ENCODE measurements at regions not wholly inside any gene's neighbourhood (a gene's known extent, or its start where the extent isn't known, plus 50 kb on each side); places are given as distances from the start of the nearest gene placed in this dataset.

DNA sequence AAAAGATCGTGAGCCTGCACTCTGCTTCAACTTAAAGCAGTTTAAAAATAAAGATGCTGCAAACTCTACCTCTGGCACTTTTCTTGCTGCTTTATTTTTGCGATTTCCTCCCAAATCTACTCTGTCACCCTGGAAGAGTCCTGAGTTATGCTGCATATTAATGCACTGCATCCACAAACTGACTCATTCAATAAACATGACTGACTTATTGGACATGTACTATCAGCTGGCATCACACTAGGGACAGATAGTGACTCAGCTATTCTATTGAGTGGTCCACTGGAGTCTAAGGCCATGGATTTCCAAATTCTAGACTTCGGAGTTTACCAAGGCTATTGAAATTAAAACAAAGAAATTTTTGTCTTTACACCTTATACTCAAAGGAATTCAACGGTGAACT, 90.7 kb upstream of the PTPRR start:
- H3K4me3 ChIP-seq = no peak overlapping the region
- TF ChIP-seq, protein P1, sequence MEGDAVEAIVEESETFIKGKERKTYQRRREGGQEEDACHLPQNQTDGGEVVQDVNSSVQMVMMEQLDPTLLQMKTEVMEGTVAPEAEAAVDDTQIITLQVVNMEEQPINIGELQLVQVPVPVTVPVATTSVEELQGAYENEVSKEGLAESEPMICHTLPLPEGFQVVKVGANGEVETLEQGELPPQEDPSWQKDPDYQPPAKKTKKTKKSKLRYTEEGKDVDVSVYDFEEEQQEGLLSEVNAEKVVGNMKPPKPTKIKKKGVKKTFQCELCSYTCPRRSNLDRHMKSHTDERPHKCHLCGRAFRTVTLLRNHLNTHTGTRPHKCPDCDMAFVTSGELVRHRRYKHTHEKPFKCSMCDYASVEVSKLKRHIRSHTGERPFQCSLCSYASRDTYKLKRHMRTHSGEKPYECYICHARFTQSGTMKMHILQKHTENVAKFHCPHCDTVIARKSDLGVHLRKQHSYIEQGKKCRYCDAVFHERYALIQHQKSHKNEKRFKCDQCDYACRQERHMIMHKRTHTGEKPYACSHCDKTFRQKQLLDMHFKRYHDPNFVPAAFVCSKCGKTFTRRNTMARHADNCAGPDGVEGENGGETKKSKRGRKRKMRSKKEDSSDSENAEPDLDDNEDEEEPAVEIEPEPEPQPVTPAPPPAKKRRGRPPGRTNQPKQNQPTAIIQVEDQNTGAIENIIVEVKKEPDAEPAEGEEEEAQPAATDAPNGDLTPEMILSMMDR (IDR thresholded peaks at IDR 0.05) = no peak
- H3K27me3 ChIP-seq = no peaks in the 10 kb centered on the region
- no peaks in the 10 kb centered on the region for H3K4me1 ChIP-seq
- peak overlapping the region; percentile 0 to 3 for H3K27ac ChIP-seq
- DNase-seq (ENCODE audit: low spot score in 2 of 2) = no peak
- H3K9me3 ChIP-seq = no peaks in the 10 kb centered on the region
- no peaks in the 10 kb centered on the region for H3K36me3 ChIP-seq
- intact Hi-C loops (cut with DNase I) = loop anchor here (5.0 kb wide), 3 partner anchors 64 to 434 kb away; no protein-coding TSS in a partner anchor

DNA sequence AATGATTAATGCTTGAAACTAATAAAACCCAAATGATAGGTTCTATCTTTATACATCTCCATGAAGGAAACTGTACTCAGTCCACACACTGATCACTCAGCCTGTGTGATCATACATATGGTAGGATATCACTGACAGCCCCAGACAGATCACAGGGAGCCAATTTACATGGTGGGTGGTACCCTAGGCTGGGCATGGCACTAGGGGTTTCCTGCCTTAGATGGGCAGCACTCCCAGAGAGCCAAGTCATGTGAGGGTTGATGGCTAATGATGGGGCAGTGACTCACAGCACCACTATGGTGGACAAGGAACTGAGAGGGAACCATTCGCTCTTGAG, 89.6 kb upstream of the PTPRR start:
- Histone ChIP-seq H3K27me3 (no peaks in the 10 kb centered on the region), H3K4me1 (no peaks in the 10 kb centered on the region), H3K36me3 (no peaks in the 10 kb centered on the region), H3K27ac (no peak overlapping the region), H3K9me3 (no peaks in the 10 kb centered on the region), H3K4me3 (no peak overlapping the region)
- no peak for DNase-seq (ENCODE audit: low spot score in 2 of 2)
- TF ChIP-seq, protein P1 (IDR thresholded peaks at IDR 0.05) = no peak
- intact Hi-C loops (cut with DNase I) = loop anchor here (5.0 kb wide), 3 partner anchors 63 to 433 kb away; no protein-coding TSS in a partner anchor

DNA sequence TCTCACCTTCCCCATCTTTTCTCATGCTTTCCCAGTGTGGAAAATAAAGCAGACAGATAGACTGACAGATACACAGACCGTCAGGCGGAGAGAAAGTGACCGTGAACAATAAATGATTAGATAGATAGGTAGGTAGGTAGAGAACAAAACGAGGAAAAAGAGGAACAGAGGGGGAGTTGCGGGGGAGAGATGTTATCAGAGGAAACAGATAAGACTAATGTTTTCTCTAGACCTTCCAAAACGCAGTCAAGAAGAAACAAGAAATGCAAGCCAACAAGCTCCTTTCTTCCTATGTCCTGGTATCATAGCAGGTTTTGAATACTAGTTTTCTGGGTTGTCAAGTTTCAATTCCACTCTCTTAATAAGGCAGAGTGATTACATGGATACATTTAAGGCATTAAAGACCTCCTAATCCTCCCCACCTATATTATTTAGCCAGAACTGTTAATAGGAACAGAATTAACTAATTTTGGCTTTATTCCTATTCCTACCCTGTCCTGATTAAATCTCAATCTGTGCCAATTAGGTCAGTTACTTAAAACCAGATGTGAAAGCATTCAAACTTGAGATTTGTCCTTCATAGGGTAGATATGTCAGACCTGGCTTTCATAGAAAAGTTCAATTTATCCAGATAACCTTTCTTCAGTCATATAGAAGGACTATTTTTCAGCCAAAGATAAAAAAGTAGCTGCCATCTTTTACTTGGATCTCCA, 89.0 kb upstream of the PTPRR start:
- Histone ChIP-seq H3K27ac (no peak overlapping the region), H3K4me1 (no peaks in the 10 kb centered on the region), H3K27me3 (no peaks in the 10 kb centered on the region), H3K36me3 (no peaks in the 10 kb centered on the region), H3K9me3 (no peaks in the 10 kb centered on the region), H3K4me3 (no peak overlapping the region)
- TF ChIP-seq, protein P1 (IDR thresholded peaks at IDR 0.05) = no peak
- intact Hi-C loops (cut with DNase I) = loop anchor here (5.0 to 10.0 kb wide), 4 partner anchors 62 to 765 kb away; partner anchors contain the start of gene CNOT2
- DNase-seq (ENCODE audit: low spot score in 2 of 2) = no peak

DNA sequence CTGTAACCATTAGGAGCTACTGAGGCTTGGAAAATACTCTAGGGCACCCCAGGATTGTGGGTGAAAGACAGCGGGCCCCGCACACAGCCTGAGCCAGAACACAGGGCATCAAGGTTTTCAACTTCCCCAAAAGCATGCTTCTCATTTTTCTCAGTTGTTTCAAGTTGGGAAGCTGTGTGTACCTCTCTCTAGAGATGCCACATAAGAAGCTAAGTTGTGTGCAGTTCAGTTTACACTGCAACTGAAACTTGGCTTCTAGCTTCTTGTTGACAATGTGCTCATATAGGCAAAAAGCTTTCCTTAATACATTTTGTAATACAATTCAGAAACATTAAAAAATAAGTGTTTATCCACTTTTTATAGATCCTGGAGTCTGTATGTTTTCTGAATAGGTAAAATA, 88.1 kb upstream of the PTPRR start:
- intact Hi-C loops (cut with DNase I) = loop anchor here (10.0 kb wide), 1 partner anchor 764 kb away; the partner anchor contains the start of gene CNOT2
- H3K9me3 ChIP-seq = no peaks in the 10 kb centered on the region
- H3K27ac ChIP-seq = no peak overlapping the region
- H3K27me3 ChIP-seq = no peaks in the 10 kb centered on the region
- H3K36me3 ChIP-seq = no peaks in the 10 kb centered on the region
- no peaks in the 10 kb centered on the region for H3K4me1 ChIP-seq
- TF ChIP-seq, protein P1 (IDR thresholded peaks at IDR 0.05) = no peak
- no peak for DNase-seq (ENCODE audit: low spot score in 2 of 2)
- no peak overlapping the region for H3K4me3 ChIP-seq

DNA sequence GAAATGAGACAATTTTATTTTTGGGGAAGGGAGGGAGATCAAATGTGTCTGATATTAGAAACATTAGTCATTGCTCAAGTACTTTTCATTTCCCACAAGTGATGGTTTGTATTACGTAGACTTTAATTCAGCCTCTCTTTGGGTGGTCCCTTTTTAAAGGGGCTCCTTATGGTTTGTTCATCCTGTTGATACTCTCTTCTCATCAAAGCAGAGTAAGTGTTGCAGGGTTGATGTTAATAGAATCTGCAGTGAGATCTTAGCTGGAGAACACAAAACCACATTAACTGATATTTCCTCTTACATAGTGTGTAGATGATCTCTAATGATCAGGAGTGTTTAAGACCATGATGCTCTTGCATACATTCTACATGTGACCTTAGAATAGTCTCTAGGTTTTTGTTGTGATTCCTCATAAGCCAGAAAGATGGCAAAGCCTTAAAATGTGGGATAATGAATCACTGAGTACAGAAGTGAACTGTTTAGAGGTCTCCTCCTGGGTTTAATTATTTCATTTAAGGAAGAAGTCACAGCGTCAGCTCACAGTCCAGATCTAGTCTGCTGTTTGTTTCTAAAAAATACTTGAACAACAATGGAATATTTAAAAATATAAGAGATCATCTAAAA, 87.4 kb upstream of the PTPRR start:
- DNase-seq (ENCODE audit: low spot score in 2 of 2) = no peak
- no peak overlapping the region for H3K27ac ChIP-seq
- intact Hi-C loops (cut with DNase I) = loop anchor here (10.0 kb wide), 1 partner anchor 763 kb away; the partner anchor contains the start of gene CNOT2
- no peaks in the 10 kb centered on the region for H3K36me3 ChIP-seq
- no peaks in the 10 kb centered on the region for H3K27me3 ChIP-seq
- no peaks in the 10 kb centered on the region for H3K9me3 ChIP-seq
- peaks cover 0 to 2% of the 10 kb centered on the region in 2 donors for H3K4me1 ChIP-seq
- no peak overlapping the region for H3K4me3 ChIP-seq
- TF ChIP-seq, protein P1 (IDR thresholded peaks at IDR 0.05) = no peak

All from ascending aorta (tissue), 2 donors.